Right cardiac atrium (tissue), 5 donors: ENCODE measurements at regions not wholly inside any gene's neighbourhood (a gene's known extent, or its start where the extent isn't known, plus 50 kb on each side); places are given as distances from the start of the nearest gene placed in this dataset.

Source experiments
- ATAC-seq, 2 donors: fragments of 200-7000 bp; cut with Tn5 transposase; one replicate each; pipeline versions ENCODE4 v1.8.0 to v1.9.1; 2020; ENCODE audit warnings: moderate library complexity in 2 of 2, mild to moderate bottlenecking in 1 of 2
- DNase-seq, 3 donors: peaks; one replicate each; pipeline ENCODE4 v3.0.0-alpha.2; 2020
- H3K27ac ChIP-seq: one replicate; pipeline ENCODE4 v1.5.1; 2013; ENCODE audit warnings: mild to moderate bottlenecking, low read length, control low read depth, moderate library complexity
- H3K27me3 ChIP-seq: one replicate; pipeline ENCODE4 v1.6.1; 2013; ENCODE audit not compliant: control insufficient read depth, insufficient read depth
- H3K4me1 ChIP-seq: one replicate; pipeline ENCODE4 v1.6.1; 2013; ENCODE audit warnings: low read length; ENCODE audit not compliant: control insufficient read depth, insufficient read depth
- H3K4me3 ChIP-seq: one replicate; pipeline ENCODE4 v1.5.1; 2013; ENCODE audit warnings: low read length, control low read depth
- H3K9me3 ChIP-seq: one replicate; pipeline ENCODE4 v1.6.1; 2013; ENCODE audit warnings: low read length; ENCODE audit not compliant: control insufficient read depth
- WGBS: extraction: QIAGEN DNeasy Blood & Tissue Kit; methylation state at CpG from one replicate; pipeline ENCODE4 v1.1.7; 2013; 5-methylcytosine and 5-hydroxymethylcytosine counted together
- intact Hi-C, 4 donors: fragments of 100-400 bp; cut with DNase I; formaldehyde crosslinking; loops; one replicate each; pipeline versions ENCODE4 v1.11.0 to v1.14.0; 2022 to 2023
- donor health status: healthy with polysubstance abuse.
- donor health status: DM: no; HTN: yes; CAD: no.
- donor health status: DM: no; HTN: no; CAD: no.
- donor health status: DM: no; HTN: yes; CAD: no; lungs with severe emphysema.
- donor health status: DM: yes; HTN: yes; CAD: no.

DNA sequence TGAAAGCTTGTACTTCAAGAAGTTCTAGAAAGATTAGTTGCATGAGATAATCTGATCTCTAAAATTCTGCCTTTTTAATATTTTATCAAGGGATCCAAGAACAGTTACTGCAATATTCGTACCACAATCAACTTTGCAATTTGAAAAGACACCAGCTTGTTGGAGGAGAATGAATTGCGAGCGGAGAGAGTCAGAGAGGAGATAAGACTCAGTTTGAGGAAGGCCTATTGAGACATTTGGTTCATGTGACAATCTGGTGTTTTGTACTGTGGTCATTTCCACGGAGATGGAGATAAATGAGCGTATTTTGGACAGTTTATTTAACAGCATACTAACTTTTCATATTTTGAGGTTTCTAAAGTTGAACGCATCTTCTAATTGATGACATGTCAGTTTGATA lies 1276.0 kb downstream of the EFNB2 start:
- no peak for ATAC-seq
- Histone ChIP-seq H3K9me3 (no peaks in the 10 kb centered on the region), H3K27me3 (no peaks in the 10 kb centered on the region), H3K4me1 (no peaks in the 10 kb centered on the region), H3K27ac (no peak overlapping the region), H3K4me3 (no peak overlapping the region)
- intact Hi-C loops, result no loop called here
- WGBS, result 74% methylated on average over 6 of the region's 6 CpGs
- DNase-seq, result no peak

DNA sequence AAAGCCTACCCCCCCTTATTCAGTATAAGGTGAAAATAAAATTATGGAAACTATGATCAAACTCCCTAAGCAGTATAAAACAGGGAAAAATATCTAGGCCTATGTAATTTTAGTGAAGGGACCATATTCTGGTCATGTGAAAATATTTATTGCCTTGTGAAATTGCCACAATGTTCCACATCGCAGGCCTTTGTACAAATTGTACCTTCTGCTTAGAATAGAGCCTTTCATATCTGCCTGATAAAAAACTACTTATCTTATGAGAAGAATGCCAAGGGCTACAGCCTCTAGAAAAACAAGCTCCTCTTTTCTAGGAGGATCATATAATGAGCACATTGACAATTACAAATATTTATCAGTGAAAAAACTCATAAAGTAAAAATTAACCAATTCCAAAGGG lies 1280.0 kb downstream of the EFNB2 start:
- Histone ChIP-seq H3K27me3 (no peaks in the 10 kb centered on the region), H3K9me3 (no peaks in the 10 kb centered on the region), H3K27ac (no peak overlapping the region), H3K4me1 (no peaks in the 10 kb centered on the region), H3K4me3 (no peak overlapping the region)
- ATAC-seq (no peak), DNase-seq (no peak)
- 31% methylated on average over 1 of the region's 1 CpG for WGBS
- intact Hi-C loops, result no loop called here

DNA sequence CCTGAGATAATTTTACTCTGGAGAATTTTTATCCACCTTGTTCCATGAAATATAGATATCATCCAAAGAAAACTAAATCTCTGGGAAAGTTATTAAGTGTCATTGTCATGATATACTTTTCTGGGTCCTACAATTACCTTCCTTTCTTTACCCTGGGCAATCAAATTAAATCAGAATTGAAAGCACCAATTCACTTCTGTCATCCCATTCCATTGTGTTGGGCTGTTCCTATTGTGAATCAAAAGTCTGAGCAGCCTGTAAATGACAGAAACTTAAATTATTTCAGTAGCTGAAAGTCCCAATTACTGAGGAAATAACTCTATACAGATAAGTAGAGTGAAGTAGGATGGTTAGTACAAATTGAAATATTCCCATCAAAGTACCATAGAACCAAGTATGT lies 1284.2 kb downstream of the EFNB2 start:
- no peak overlapping the region for H3K4me3 ChIP-seq
- H3K4me1 ChIP-seq, result no peaks in the 10 kb centered on the region
- intact Hi-C loops, result no loop called here
- ATAC-seq (no peak), DNase-seq (no peak)
- no peaks in the 10 kb centered on the region for H3K27me3 ChIP-seq
- no peak overlapping the region for H3K27ac ChIP-seq
- no peaks in the 10 kb centered on the region for H3K9me3 ChIP-seq

DNA sequence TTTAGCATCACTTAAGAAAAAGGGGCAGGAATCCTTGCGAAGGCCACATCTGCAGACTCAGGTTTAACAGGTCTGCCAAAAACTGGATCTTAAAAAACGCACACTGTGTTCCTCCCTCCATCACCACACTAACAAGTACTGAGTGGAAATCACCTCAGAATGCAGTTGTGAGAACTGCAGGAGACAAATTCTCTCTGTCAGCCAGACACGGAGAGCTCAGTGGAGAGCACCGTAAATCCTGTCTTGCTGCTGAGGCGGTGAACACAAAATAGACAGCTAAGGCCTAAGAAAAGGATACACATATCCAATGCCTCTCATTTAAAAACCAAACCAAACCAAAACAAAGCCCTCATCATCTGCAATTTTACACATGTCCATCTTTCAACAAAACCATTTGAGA lies 1287.6 kb downstream of the EFNB2 start:
- 89% methylated on average over 5 of the region's 5 CpGs for WGBS

DNA sequence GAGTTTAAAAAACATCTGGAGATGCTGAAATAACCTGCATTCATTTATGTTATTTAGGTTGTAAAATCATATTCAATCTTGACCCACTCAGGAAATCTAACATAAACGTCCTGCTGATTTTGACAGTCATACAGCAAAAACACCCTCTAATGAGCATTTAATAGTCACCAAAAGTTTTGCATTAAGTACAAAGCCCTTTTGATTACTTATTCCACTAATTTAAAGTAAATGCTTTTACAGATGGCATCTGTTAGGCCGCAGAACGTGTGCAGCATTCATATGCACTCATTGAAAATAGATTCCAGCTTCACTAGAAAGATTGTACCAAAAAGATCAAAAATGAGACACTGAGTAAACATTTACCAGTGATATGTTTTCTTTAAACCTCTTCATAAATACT lies 1295.1 kb downstream of the EFNB2 start:
- intact Hi-C loops, result no loop called here
- 76% methylated on average over 3 of the region's 3 CpGs for WGBS
- no peak overlapping the region for H3K27ac ChIP-seq

More for the DNA sequence above, 1287.6 kb downstream of the EFNB2 start:
- Histone ChIP-seq H3K4me3 (no peak overlapping the region), H3K4me1 (no peaks in the 10 kb centered on the region), H3K27ac (no peak overlapping the region), H3K9me3 (no peaks in the 10 kb centered on the region), H3K27me3 (no peaks in the 10 kb centered on the region)
- DNase-seq (no peak), ATAC-seq (no peak)
- intact Hi-C loops, result no loop called here

DNA sequence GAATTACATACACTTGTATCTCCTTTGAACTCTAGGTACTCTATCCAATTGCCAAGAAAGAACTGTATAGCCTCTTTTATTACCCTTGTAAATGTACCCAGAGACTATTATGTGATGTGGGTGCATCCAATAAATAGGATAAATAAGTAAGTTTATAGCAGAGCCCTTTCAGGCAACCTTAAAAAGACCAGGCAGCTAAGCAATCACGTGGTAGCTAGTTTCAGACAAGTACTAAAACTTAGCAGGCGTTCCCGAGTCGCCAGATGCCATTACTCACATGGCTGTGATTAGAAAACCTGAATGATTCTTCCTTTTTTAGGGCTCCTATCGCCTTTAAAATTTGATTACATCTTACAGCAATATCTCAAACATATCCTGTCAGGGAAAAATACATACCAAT lies 1303.0 kb downstream of the EFNB2 start:
- 54% methylated on average over 5 of the region's 5 CpGs for WGBS
- intact Hi-C loops, result no loop called here
- no peak for ATAC-seq

More for the DNA sequence above, 1295.1 kb downstream of the EFNB2 start:
- H3K4me1 ChIP-seq, result no peaks in the 10 kb centered on the region
- DNase-seq, result no peak
- H3K4me3 ChIP-seq, result no peak overlapping the region
- no peaks in the 10 kb centered on the region for H3K9me3 ChIP-seq
- no peaks in the 10 kb centered on the region for H3K27me3 ChIP-seq
- ATAC-seq, result no peak

DNA sequence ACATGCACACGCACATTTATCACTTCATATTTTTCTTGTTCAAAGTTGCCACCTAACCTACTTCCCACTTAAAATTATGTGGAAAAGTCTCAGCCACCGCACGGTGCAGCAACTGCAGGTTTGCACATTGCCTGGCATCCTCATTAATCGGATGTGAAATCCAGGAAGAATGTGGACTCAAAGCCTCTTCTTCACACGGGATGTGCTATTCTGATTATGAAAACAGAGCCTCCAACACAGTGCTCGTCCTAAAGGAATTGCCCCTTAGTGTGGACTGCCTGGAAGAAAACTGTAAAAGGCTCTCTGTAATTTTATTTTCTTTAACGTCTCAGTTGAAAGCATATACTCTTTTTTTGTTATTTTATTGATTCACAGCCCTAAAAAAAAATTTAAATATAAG lies 1303.5 kb downstream of the EFNB2 start:
- no peaks in the 10 kb centered on the region for H3K27me3 ChIP-seq
- 73% methylated on average over 7 of the region's 7 CpGs for WGBS
- ATAC-seq (no peak), DNase-seq (no peak)
- no peak overlapping the region for H3K27ac ChIP-seq
- H3K4me3 ChIP-seq, result no peak overlapping the region
- intact Hi-C loops, result no loop called here
- H3K4me1 ChIP-seq, result no peaks in the 10 kb centered on the region
- no peaks in the 10 kb centered on the region for H3K9me3 ChIP-seq

More for the DNA sequence above, 1303.0 kb downstream of the EFNB2 start:
- no peak for DNase-seq
- Histone ChIP-seq H3K27me3 (no peaks in the 10 kb centered on the region), H3K27ac (no peak overlapping the region), H3K4me1 (no peaks in the 10 kb centered on the region), H3K4me3 (no peak overlapping the region), H3K9me3 (no peaks in the 10 kb centered on the region)

DNA sequence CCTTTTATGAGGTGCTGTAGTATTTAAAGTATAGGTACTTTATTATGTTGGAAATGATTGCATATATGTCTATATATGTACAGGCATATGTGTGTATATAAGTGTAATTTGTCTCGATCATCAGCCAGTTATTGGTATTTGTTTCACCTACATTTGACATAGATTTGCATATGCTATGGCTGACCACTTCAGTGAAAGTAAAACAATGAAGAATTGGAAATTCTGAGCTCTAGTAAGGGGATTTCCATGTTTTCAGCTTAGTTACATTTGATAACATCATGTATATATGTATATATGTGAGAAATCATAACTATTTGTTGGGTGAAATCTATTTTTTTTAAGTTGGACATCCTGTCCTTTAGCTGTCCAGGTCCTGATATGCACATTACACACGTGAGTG lies 1303.9 kb downstream of the EFNB2 start:
- ATAC-seq, result no peak

DNA sequence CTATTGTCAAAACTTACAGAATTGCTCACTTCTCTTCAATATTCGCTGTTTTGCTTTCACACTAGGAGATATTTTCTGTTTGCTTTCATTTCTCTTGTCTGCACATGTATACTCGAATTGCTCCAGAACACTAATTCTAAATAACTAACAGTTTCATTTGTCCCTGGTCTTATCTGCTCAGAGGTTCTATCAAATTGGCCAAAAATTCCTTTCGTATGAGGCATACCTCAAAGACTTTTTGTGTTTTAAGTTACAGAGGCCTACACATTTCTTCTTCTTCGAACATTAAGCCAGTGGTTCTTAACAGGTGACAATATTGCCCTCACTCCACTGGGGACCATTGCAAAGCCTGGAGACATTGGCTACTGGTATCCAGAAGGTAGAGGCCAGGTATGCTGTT lies 1314.6 kb downstream of the EFNB2 start:
- ATAC-seq (no peak), DNase-seq (no peak)
- Histone ChIP-seq H3K4me1 (no peaks in the 10 kb centered on the region), H3K4me3 (no peak overlapping the region), H3K27me3 (no peaks in the 10 kb centered on the region), H3K27ac (no peak overlapping the region), H3K9me3 (no peaks in the 10 kb centered on the region)
- intact Hi-C loops, result no loop called here
- 69% methylated on average over 4 of the region's 4 CpGs for whole genome bisulfite sequencing

More for the DNA sequence above, 1303.9 kb downstream of the EFNB2 start:
- intact Hi-C loops, result no loop called here
- Histone ChIP-seq H3K27ac (no peak overlapping the region), H3K4me3 (no peak overlapping the region), H3K27me3 (no peaks in the 10 kb centered on the region), H3K9me3 (no peaks in the 10 kb centered on the region), H3K4me1 (no peaks in the 10 kb centered on the region)
- no peak for DNase-seq
- WGBS, result 91% methylated on average over 2 of the region's 2 CpGs

DNA sequence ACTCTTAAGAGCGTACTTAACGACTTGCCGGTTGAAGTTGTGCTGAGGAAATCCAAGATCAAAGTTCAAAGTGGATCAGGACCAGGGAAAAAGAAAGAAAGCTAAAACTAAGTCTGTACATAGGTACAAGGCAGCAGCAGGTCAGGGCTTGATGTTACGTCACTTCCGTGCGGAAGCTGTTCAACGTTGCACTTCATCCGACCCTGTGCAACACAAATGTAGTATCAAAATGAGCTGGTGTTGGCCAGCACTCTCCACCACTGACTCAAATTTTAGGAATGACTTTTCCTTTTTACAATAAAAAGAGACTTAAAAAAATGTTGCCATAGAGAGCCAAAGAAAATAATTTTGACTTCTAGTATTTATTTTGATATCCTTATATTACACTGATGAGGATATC lies 1315.4 kb downstream of the EFNB2 start:
- Histone ChIP-seq H3K27me3 (no peaks in the 10 kb centered on the region), H3K9me3 (no peaks in the 10 kb centered on the region), H3K27ac (no peak overlapping the region), H3K4me1 (no peaks in the 10 kb centered on the region), H3K4me3 (no peak overlapping the region)
- WGBS, result 84% methylated on average over 8 of the region's 8 CpGs
- DNase-seq, result no peak
- no peak for ATAC-seq
- intact Hi-C loops, result no loop called here

DNA sequence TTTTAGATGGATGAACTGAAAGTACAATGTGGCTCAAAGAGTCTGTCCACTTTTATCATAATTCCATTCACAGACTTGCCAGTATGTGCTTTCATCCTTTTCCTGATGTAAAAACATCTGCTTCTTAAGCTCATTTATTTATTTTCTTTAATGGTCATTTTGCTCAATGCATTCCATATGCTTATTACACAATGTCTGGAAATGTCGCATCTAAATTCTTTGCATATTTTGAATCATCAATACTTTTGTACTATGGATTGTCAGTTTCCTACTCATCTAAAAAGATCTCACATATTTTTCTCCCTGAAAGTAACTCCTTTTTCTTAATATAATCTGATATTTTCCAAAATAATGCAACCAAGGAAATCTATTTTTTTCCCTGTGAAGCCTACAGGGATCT lies 1315.8 kb downstream of the EFNB2 start:
- ATAC-seq, result no peak
- WGBS, result 88% methylated on average over 1 of the region's 1 CpG
- H3K27me3 ChIP-seq, result no peaks in the 10 kb centered on the region
- no peak overlapping the region for H3K4me3 ChIP-seq
- intact Hi-C loops, result no loop called here
- no peaks in the 10 kb centered on the region for H3K4me1 ChIP-seq
- DNase-seq, result no peak
- H3K27ac ChIP-seq, result no peak overlapping the region
- no peaks in the 10 kb centered on the region for H3K9me3 ChIP-seq

DNA sequence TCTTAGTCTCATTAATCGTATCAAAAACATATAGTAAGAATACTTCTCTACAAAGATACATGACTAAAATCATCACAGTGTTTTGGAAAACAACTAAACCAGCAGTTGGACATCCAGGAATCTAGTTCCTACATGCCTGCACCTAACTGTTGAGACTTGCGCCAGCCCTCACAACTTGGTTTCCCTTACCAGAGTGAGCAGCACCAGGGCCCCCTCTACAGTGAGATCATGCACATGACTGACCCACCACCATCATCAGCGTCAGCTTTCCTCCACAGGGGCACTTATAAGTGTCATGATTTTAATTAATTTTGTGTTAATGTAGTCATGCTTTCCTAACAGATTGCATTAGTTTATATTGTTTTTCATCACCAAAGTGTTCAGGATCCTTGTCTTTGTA lies 1322.0 kb downstream of the EFNB2 start:
- intact Hi-C loops, result no loop called here
- no peak for ATAC-seq
- no peaks in the 10 kb centered on the region for H3K9me3 ChIP-seq

More for the DNA sequence above, 1322.0 kb downstream of the EFNB2 start:
- Histone ChIP-seq H3K4me3 (no peak overlapping the region), H3K27ac (no peak overlapping the region), H3K4me1 (no peaks in the 10 kb centered on the region), H3K27me3 (no peaks in the 10 kb centered on the region)
- 92% methylated on average over 3 of the region's 3 CpGs for WGBS
- DNase-seq, result no peak
